GM18520 (cell line): ENCODE measurements at regions not wholly inside any gene's neighbourhood (a gene's known extent, or its start where the extent isn't known, plus 50 kb on each side); places are given as distances from the start of the nearest gene placed in this dataset.
"Not testable (repeated sequence)": the region's sequence is repeated elsewhere in the genome, so short reads cannot be mapped to it uniquely, and the experiment has no call there.

Experiments
- ATAC-seq: cut with Tn5 transposase; IDR thresholded peaks from one replicate; pipeline ENCODE4 v1.9.1; 2021; ENCODE audit not compliant: unreplicated experiment

GRCh38 chr3:75312469-75312868 lies 351.7 kb upstream of the FRG2C start:
- not testable (repeated sequence) for ATAC-seq

- ATAC-seq, result not testable (repeated sequence)
Measured at GRCh38 chr3:75319776-75320175, 344.4 kb upstream of the FRG2C start.

- ATAC-seq, result no peak
Measured at GRCh38 chr3:75320369-75320768, 343.8 kb upstream of the FRG2C start.

GRCh38 chr3:75321060-75321459 lies 343.1 kb upstream of the FRG2C start:
- no peak for ATAC-seq

GRCh38 chr3:75323936-75324335 lies 340.2 kb upstream of the FRG2C start:
- not testable (repeated sequence) for ATAC-seq

GRCh38 chr3:75325716-75326115 lies 338.4 kb upstream of the FRG2C start:
- ATAC-seq, result no peak

GRCh38 chr3:75327453-75327852 lies 336.7 kb upstream of the FRG2C start:
- ATAC-seq, result no peak

- no peak for ATAC-seq
Measured at GRCh38 chr3:75329476-75330097, 334.5 kb upstream of the FRG2C start.

GRCh38 chr3:75330446-75330845 lies 333.7 kb upstream of the FRG2C start:
- ATAC-seq, result not testable (repeated sequence)

- not testable (repeated sequence) for ATAC-seq
Measured at GRCh38 chr3:75332090-75332489, 332.0 kb upstream of the FRG2C start.

GRCh38 chr3:75332794-75333193 lies 331.3 kb upstream of the FRG2C start:
- ATAC-seq, result no peak

- ATAC-seq, result no peak
Measured at GRCh38 chr3:75334299-75334698, 329.8 kb upstream of the FRG2C start.

GRCh38 chr3:75337226-75337900 lies 326.8 kb upstream of the FRG2C start:
- no peak for ATAC-seq

GRCh38 chr3:75338342-75338741 lies 325.8 kb upstream of the FRG2C start:
- no peak for ATAC-seq

GRCh38 chr3:75341324-75342067 lies 322.6 kb upstream of the FRG2C start:
- ATAC-seq, result no peak

GRCh38 chr3:75342425-75342824 lies 321.7 kb upstream of the FRG2C start:
- ATAC-seq, result no peak

GRCh38 chr3:75350536-75350935 lies 313.6 kb upstream of the FRG2C start:
- not testable (repeated sequence) for ATAC-seq

- not testable (repeated sequence) for ATAC-seq
Measured at GRCh38 chr3:75362086-75362784, 301.9 kb upstream of the FRG2C start.

- ATAC-seq, result not testable (repeated sequence)
Measured at GRCh38 chr3:75372964-75373363, 291.2 kb upstream of the FRG2C start.

- ATAC-seq, result not testable (repeated sequence)
Measured at GRCh38 chr3:75379840-75380239, 284.3 kb upstream of the FRG2C start.

GRCh38 chr3:75380276-75380771 lies 283.8 kb upstream of the FRG2C start:
- no peak for ATAC-seq
